ENCODE measurements at regions not wholly inside any gene's neighbourhood (a gene's known extent, or its start where the extent isn't known, plus 50 kb on each side); places are given as distances from the start of the nearest gene placed in this dataset.

GRCh38 chr6:67634199-67634598 lies 1000.9 kb upstream of the ADGRB3 start:
- DNase-seq, result no peak

GRCh38 chr6:67633058-67633457 lies 1002.0 kb upstream of the ADGRB3 start:
- DNase-seq, result no peak

GRCh38 chr6:67630146-67630545 lies 1004.9 kb upstream of the ADGRB3 start:
- DNase-seq, result peak; percentile 93

- DNase-seq, result peak; percentile 71
Observed at GRCh38 chr6:67629258-67629657, 1005.8 kb upstream of the ADGRB3 start.

GRCh38 chr6:67615796-67616195 lies 1019.3 kb upstream of the ADGRB3 start:
- DNase-seq, result peak; percentile 69

GRCh38 chr6:67608099-67608749 lies 1026.9 kb upstream of the ADGRB3 start:
- DNase-seq, result no peak

- DNase-seq, result no peak
Observed at GRCh38 chr6:67606906-67607828, 1027.9 kb upstream of the ADGRB3 start.

GRCh38 chr6:67594366-67594765 lies 1040.7 kb upstream of the ADGRB3 start:
- no peak for DNase-seq

GRCh38 chr6:67593247-67593646 lies 1041.8 kb upstream of the ADGRB3 start:
- no peak for DNase-seq

GRCh38 chr6:67591910-67592309 lies 1043.2 kb upstream of the ADGRB3 start:
- DNase-seq, result no peak

GRCh38 chr6:67567842-67568241 lies 1067.2 kb upstream of the ADGRB3 start:
- no peak for DNase-seq

GRCh38 chr6:67563671-67564070 lies 1071.4 kb upstream of the ADGRB3 start:
- no peak for DNase-seq

GRCh38 chr6:67560068-67560467 lies 1075.0 kb upstream of the ADGRB3 start:
- no peak for DNase-seq

GRCh38 chr6:67558985-67559384 lies 1076.1 kb upstream of the ADGRB3 start:
- DNase-seq, result no peak

- no peak for DNase-seq
Observed at GRCh38 chr6:67544851-67545452, 1090.1 kb upstream of the ADGRB3 start.

GRCh38 chr6:67541586-67541985 lies 1093.5 kb upstream of the ADGRB3 start:
- no peak for DNase-seq

GRCh38 chr6:67538032-67538431 lies 1097.0 kb upstream of the ADGRB3 start:
- no peak for DNase-seq

GRCh38 chr6:67535946-67536345 lies 1099.1 kb upstream of the ADGRB3 start:
- DNase-seq, result peak; percentile 8

GRCh38 chr6:67506352-67506751 lies 1128.7 kb upstream of the ADGRB3 start:
- no peak for DNase-seq

- no peak for DNase-seq
Observed at GRCh38 chr6:67501755-67502154, 1133.3 kb upstream of the ADGRB3 start.

GRCh38 chr6:67497749-67498148 lies 1137.3 kb upstream of the ADGRB3 start:
- no peak for DNase-seq

- DNase-seq, result no peak
Observed at GRCh38 chr6:67496191-67496590, 1138.9 kb upstream of the ADGRB3 start.

GRCh38 chr6:67493682-67494081 lies 1141.4 kb upstream of the ADGRB3 start:
- DNase-seq, result no peak

- DNase-seq, result no peak
Observed at GRCh38 chr6:67475700-67476099, 1159.4 kb upstream of the ADGRB3 start.
